ENCODE measurements at regions not wholly inside any gene's neighbourhood (a gene's known extent, or its start where the extent isn't known, plus 50 kb on each side); places are given as distances from the start of the nearest gene placed in this dataset.
"Not testable (repeated sequence)": the region's sequence is repeated elsewhere in the genome, so short reads cannot be mapped to it uniquely, and the experiment has no call there.

GRCh38 chr5:163916376-163916775 lies 411.0 kb downstream of the MAT2B start:
- peak; percentile 94 for FAIRE-seq

GRCh38 chr5:163916861-163917260 lies 411.4 kb downstream of the MAT2B start:
- FAIRE-seq (no peak), DNase-seq (ENCODE audit: insufficient read length, low spot score) (no peak)

More at GRCh38 chr5:163916376-163916775, 411.0 kb downstream of the MAT2B start:
- peak; percentile 27 for DNase-seq (ENCODE audit: insufficient read length, low spot score)

GRCh38 chr5:163917747-163918146 lies 412.3 kb downstream of the MAT2B start:
- FAIRE-seq (peak; percentile 45), DNase-seq (ENCODE audit: insufficient read length, low spot score) (no peak)

- DNase-seq (ENCODE audit: insufficient read length, low spot score); FAIRE-seq: not testable (repeated sequence)
These were observed 429.6 kb downstream of the MAT2B start for GRCh38 chr5:163934990-163935389.

GRCh38 chr5:163938595-163938994 lies 433.2 kb downstream of the MAT2B start:
- no peak for FAIRE-seq

GRCh38 chr5:163941079-163941478 lies 435.7 kb downstream of the MAT2B start:
- DNase-seq (ENCODE audit: insufficient read length, low spot score) = no peak
- no peak for FAIRE-seq

More at GRCh38 chr5:163938595-163938994, 433.2 kb downstream of the MAT2B start:
- DNase-seq (ENCODE audit: insufficient read length, low spot score) = no peak

GRCh38 chr5:163943546-163943945 lies 438.1 kb downstream of the MAT2B start:
- FAIRE-seq (peak; percentile 53), DNase-seq (ENCODE audit: insufficient read length, low spot score) (no peak)

- FAIRE-seq (no peak), DNase-seq (ENCODE audit: insufficient read length, low spot score) (no peak)
These were observed 439.3 kb downstream of the MAT2B start for GRCh38 chr5:163944738-163945137.

- DNase-seq (ENCODE audit: insufficient read length, low spot score) (no peak), FAIRE-seq (no peak)
These were observed 442.6 kb downstream of the MAT2B start for GRCh38 chr5:163947848-163948666.

GRCh38 chr5:163950248-163950647 lies 444.8 kb downstream of the MAT2B start:
- FAIRE-seq (no peak), DNase-seq (ENCODE audit: insufficient read length, low spot score) (no peak)

GRCh38 chr5:163951069-163951468 lies 445.6 kb downstream of the MAT2B start:
- FAIRE-seq = no peak
- no peak for DNase-seq (ENCODE audit: insufficient read length, low spot score)

- FAIRE-seq (no peak), DNase-seq (ENCODE audit: insufficient read length, low spot score) (no peak)
These were observed 448.5 kb downstream of the MAT2B start for GRCh38 chr5:163953901-163954300.

GRCh38 chr5:163961230-163961629 lies 455.8 kb downstream of the MAT2B start:
- not testable (repeated sequence) for DNase-seq (ENCODE audit: insufficient read length, low spot score); FAIRE-seq

GRCh38 chr5:163963881-163964280 lies 458.5 kb downstream of the MAT2B start:
- DNase-seq (ENCODE audit: insufficient read length, low spot score) (no peak), FAIRE-seq (no peak)

- DNase-seq (ENCODE audit: insufficient read length, low spot score) = no peak
These were observed 459.3 kb downstream of the MAT2B start for GRCh38 chr5:163964671-163965070.

GRCh38 chr5:163967268-163967667 lies 461.8 kb downstream of the MAT2B start:
- no peak for DNase-seq (ENCODE audit: insufficient read length, low spot score)
- FAIRE-seq = no peak

More at GRCh38 chr5:163964671-163965070, 459.3 kb downstream of the MAT2B start:
- FAIRE-seq = no peak

GRCh38 chr5:163968651-163969050 lies 463.2 kb downstream of the MAT2B start:
- DNase-seq (ENCODE audit: insufficient read length, low spot score) (no peak), FAIRE-seq (no peak)

GRCh38 chr5:163976696-163977095 lies 471.3 kb downstream of the MAT2B start:
- FAIRE-seq = no peak

GRCh38 chr5:163978897-163979296 lies 473.5 kb downstream of the MAT2B start:
- DNase-seq (ENCODE audit: insufficient read length, low spot score) (no peak), FAIRE-seq (no peak)

More at GRCh38 chr5:163976696-163977095, 471.3 kb downstream of the MAT2B start:
- no peak for DNase-seq (ENCODE audit: insufficient read length, low spot score)

- DNase-seq (ENCODE audit: insufficient read length, low spot score) = no peak
- FAIRE-seq = no peak
These were observed 483.1 kb downstream of the MAT2B start for GRCh38 chr5:163988566-163988965.

- no peak for FAIRE-seq
- DNase-seq (ENCODE audit: insufficient read length, low spot score) = no peak
These were observed 487.7 kb downstream of the MAT2B start for GRCh38 chr5:163993126-163993525.

- no peak for FAIRE-seq
- no peak for DNase-seq (ENCODE audit: insufficient read length, low spot score)
These were observed 489.8 kb downstream of the MAT2B start for GRCh38 chr5:163995206-163995605.
